Activated naive CD8-positive, alpha-beta T cell treated with anti-CD3 and anti-CD28 coated beads, Interleukin-2, amount 10 ng/mL, durations not matched to agents 7 days and 5 days (primary cell): ENCODE measurements at regions not wholly inside any gene's neighbourhood (a gene's known extent, or its start where the extent isn't known, plus 50 kb on each side); places are given as distances from the start of the nearest gene placed in this dataset.
"Not testable (repeated sequence)": the region's sequence is repeated elsewhere in the genome, so short reads cannot be mapped to it uniquely, and the experiment has no call there.

ENCODE experiments used
- ATAC-seq: fragments of 150-1000 bp; cut with Tn5 transposase; one replicate; pipeline ENCODE4 v1.10.0; 2021; ENCODE audit warnings: low read depth, moderate library complexity
- POLR2A ChIA-PET: fragments of 350-600 bp; sonication (Branson Sonifier 250); formaldehyde crosslinking; loops from one replicate; lab custom pipeline; 2021; ENCODE audit warnings: antibody characterized with exemption; lab: Charles Lee
- DNase-seq: peaks from one replicate; pipeline ENCODE4 v3.0.0; 2021
- H3K27ac Mint-ChIP-seq: one replicate; pipeline ENCODE4 v1.8.0; 2022; ENCODE audit warnings: mild to moderate bottlenecking, mixed read lengths
- H3K27me3 Mint-ChIP-seq: one replicate; pipeline ENCODE4 v1.8.0; 2022; ENCODE audit warnings: mild to moderate bottlenecking, moderate library complexity, mixed read lengths
- H3K36me3 Mint-ChIP-seq: one replicate; pipeline ENCODE4 v1.8.0; 2021; ENCODE audit warnings: mild to moderate bottlenecking, mixed read lengths
- H3K4me1 Mint-ChIP-seq: one replicate; pipeline ENCODE4 v1.8.0; 2021; ENCODE audit warnings: mixed read lengths
- H3K4me3 Mint-ChIP-seq: one replicate; pipeline ENCODE4 v1.8.0; 2022; ENCODE audit warnings: mild to moderate bottlenecking, moderate library complexity, mixed read lengths
- H3K9me3 Mint-ChIP-seq: one replicate; pipeline ENCODE4 v1.8.0; 2021; ENCODE audit warnings: mixed read lengths

DNA sequence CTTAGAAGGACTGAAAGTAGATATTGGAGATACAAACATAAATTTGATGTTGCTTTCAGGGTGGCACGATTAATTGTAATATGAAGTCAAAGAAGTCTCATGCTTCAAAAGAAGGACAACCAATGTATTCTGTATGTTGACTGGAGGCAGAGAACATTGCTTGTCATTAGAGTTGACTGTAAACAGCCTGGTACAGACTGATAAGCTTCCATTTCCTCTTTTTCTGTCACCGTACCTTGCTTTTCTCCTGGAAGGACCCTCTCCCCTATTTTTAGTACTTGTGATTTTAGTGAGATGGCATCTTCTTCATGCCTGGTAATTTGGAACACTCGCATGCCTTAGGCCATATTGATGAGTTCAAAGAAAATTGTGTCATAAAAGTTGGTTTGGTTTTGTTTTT lies 809.4 kb downstream of the PRELID2 start:
- POLR2A ChIA-PET, result no interaction called here
- H3K9me3 Mint-ChIP-seq, result no peaks in the 10 kb centered on the region

DNA sequence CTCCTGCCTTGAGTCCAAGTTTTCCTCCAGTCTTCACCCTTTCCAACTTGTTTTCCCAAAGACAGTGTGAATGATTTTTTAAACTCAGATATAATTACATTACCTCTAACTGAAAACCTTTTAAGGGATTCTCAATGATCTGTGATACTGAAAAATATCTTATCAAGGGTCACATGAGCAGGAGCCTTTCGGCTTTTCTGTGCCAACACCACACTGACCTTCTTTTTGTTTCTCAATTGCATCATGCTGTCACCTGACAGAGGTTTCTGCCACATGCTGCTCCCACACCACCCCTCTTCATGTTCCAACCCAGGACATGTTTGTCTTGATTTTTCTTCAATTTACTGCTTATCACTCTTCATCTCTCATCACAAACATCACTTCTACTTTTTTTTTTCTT lies 820.0 kb downstream of the PRELID2 start:
- H3K27ac Mint-ChIP-seq, result no peak overlapping the region
- POLR2A ChIA-PET, result no interaction called here
- H3K27me3 Mint-ChIP-seq, result no peaks in the 10 kb centered on the region
- ATAC-seq (no peak), DNase-seq (no peak)
- H3K9me3 Mint-ChIP-seq, result peaks cover 4% of the 10 kb centered on the region
- no peaks in the 10 kb centered on the region for H3K36me3 Mint-ChIP-seq
- no peak overlapping the region for H3K4me3 Mint-ChIP-seq
- H3K4me1 Mint-ChIP-seq, result no peaks in the 10 kb centered on the region

More for the DNA sequence above, 809.4 kb downstream of the PRELID2 start:
- ATAC-seq (no peak), DNase-seq (no peak)
- no peak overlapping the region for H3K4me3 Mint-ChIP-seq
- H3K27me3 Mint-ChIP-seq, result no peaks in the 10 kb centered on the region
- no peaks in the 10 kb centered on the region for H3K4me1 Mint-ChIP-seq
- H3K27ac Mint-ChIP-seq, result no peak overlapping the region
- H3K36me3 Mint-ChIP-seq, result no peaks in the 10 kb centered on the region

DNA sequence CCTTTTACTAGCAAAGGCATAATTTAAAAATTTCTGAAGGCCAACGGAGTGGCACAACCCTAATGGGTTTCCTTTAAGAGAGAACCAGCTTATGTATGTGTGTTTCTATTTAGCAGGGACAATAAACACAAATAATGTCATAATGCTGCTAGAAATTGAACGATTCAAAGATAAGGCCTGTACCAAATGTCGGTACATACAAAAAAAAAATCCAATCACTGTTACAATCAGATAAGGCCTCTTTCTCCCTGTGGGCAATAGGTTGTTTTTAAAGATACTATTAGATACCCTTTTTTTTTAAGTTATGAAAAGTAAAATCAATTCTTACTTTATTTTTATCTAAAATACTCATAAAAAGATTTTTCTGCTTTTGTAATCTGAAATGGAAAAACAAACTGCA lies 821.0 kb downstream of the PRELID2 start:
- Mint-ChIP-seq H3K9me3 (peaks cover 4% of the 10 kb centered on the region), H3K4me3 (no peak overlapping the region), H3K27me3 (no peaks in the 10 kb centered on the region), H3K4me1 (no peaks in the 10 kb centered on the region), H3K27ac (no peak overlapping the region), H3K36me3 (no peaks in the 10 kb centered on the region)
- no peak for DNase-seq
- POLR2A ChIA-PET, result no interaction called here
- ATAC-seq, result no peak

DNA sequence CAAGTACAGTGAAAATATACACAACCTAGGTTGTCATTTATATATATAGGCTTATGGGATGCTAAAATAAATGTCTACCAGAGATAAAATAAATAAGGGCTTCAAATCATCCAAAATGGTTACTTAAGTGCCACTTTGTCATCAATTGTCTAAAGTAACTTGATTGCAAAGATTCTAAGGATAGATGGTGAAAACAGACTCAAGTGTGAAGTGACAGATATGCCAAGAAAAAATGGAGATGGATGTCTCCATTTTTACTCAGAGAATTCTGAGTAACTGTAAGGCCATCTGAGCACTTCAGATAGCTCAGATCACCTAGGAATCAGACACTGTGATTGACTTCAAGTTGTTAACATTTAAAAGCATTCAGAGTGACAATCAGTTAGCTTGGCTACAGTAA lies 824.3 kb downstream of the PRELID2 start:
- DNase-seq (no peak), ATAC-seq (no peak)
- H3K4me3 Mint-ChIP-seq, result no peak overlapping the region
- peaks cover 3% of the 10 kb centered on the region for H3K9me3 Mint-ChIP-seq
- H3K36me3 Mint-ChIP-seq, result no peaks in the 10 kb centered on the region
- H3K27me3 Mint-ChIP-seq, result no peaks in the 10 kb centered on the region
- no peaks in the 10 kb centered on the region for H3K4me1 Mint-ChIP-seq
- no peak overlapping the region for H3K27ac Mint-ChIP-seq
- POLR2A ChIA-PET, result no interaction called here

DNA sequence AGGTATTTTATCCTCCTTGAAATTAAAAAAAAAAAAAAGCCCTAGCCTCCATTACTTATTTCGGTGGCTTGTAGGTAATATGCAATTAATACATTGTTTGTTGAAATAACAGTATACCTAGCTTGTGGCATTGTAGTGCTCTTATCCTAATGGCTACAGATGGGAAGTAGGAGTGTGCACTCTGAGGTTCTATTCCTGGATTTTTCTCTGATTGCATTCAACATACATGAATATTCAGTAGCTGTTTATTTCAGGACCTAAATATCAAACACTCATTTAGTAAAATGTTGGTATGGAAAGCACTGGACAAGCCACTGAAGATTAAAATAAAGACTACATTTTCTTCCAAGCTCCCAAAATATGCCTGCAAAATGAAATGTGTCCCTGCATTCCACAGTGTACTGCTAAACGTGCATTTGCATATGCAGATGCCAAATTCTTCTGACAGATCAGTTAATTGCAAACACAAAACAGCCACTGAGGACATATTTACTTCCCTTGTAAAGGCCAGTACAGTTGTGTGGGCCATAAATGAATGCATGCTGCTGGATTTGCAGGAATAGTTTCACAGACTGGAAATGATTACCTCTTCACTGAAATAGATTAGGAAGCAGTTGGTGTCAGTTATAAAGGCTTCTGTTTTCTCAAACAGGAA lies 826.1 kb downstream of the PRELID2 start:
- Mint-ChIP-seq H3K27me3 (no peaks in the 10 kb centered on the region), H3K27ac (no peak overlapping the region), H3K4me1 (no peaks in the 10 kb centered on the region), H3K9me3 (peaks cover 1% of the 10 kb centered on the region), H3K4me3 (no peak overlapping the region), H3K36me3 (no peaks in the 10 kb centered on the region)
- ATAC-seq, result no peak
- DNase-seq, result no peak
- POLR2A ChIA-PET, result no interaction called here

DNA sequence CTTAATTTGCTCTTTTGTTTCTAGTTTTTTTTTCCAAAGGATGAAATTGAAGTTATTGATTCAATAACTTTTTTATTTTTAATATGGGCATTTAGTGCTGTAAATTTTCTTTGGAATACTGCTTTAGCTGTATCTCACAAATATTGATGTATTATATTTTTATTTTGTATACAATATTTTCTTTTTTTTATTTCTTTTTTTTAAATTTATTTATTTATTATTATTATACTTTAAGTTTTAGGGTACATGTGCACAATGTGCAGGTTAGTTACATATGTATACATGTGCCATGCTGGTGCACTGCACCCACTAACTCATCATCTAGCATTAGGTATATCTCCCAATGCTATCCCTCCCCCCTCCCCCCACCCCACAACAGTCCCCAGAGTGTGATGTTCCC lies 823.7 kb downstream of the KCTD16 start:
- ATAC-seq, H3K27me3 Mint-ChIP-seq, H3K9me3 Mint-ChIP-seq, H3K36me3 Mint-ChIP-seq, H3K4me1 Mint-ChIP-seq, H3K4me3 Mint-ChIP-seq, DNase-seq, H3K27ac Mint-ChIP-seq, POLR2A ChIA-PET: not testable (repeated sequence)

DNA sequence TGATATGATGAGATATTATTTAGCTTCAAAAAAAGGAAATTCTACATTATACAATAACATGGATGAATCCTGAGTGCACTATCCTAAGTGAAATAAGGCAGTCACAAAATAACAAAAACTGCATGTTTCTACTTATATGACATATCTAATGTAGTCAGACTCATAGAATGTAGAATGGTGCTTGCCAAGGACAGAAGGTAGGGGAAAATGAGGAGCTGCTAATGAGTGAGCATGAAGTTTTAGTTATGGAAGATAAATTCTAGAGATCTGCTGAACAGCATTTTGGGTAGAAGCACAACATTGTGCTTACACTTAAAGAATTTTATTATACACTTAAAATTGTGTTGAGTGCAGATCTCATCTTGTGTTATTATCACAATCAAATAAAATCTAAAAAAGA lies 812.4 kb downstream of the KCTD16 start:
- peaks cover 10% of the 10 kb centered on the region for H3K9me3 Mint-ChIP-seq
- no peak for ATAC-seq
- POLR2A ChIA-PET, result no interaction called here
- H3K27me3 Mint-ChIP-seq, result no peaks in the 10 kb centered on the region
- no peaks in the 10 kb centered on the region for H3K4me1 Mint-ChIP-seq
- no peak overlapping the region for H3K4me3 Mint-ChIP-seq
- H3K27ac Mint-ChIP-seq, result no peak overlapping the region
- no peaks in the 10 kb centered on the region for H3K36me3 Mint-ChIP-seq
- no peak for DNase-seq

DNA sequence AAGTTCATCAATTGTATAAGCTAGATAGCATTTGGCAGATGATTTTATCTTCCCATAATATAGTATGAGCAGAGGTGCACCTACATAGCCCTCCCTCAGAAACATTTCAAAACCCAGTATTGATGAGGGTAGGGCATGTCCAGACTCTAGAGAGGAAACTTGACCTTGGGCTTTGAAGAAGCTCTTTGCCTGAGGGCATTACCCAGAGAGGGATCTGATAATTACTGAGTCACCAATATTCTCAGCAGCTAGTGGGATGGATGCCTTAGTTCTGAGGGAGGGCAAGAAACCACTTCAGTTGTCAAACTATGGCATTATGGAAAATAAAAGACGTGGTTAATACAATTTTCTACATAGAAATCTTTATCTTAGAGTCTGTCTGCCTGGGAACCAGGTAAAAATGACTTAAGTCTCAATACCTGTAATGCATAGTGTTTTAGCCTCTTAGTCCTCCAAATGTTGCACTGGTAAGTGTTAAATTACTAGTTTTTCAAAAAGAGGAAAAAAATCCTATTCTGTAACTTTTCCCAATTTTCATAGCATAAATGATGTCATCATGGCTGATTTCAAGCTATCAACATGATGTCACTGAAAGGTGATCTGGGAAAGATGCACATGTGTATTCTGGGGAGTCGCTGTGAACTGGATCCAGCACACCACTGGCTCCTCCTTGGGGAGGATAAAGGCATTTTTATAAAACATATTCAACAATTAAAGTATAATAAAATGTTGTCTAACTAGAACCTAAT lies 809.0 kb downstream of the KCTD16 start:
- H3K4me3 Mint-ChIP-seq, result no peak overlapping the region
- ATAC-seq (no peak), DNase-seq (no peak)
- H3K27me3 Mint-ChIP-seq, result no peaks in the 10 kb centered on the region
- POLR2A ChIA-PET, result no interaction called here
- H3K9me3 Mint-ChIP-seq, result peaks cover 2% of the 10 kb centered on the region
- H3K36me3 Mint-ChIP-seq, result no peaks in the 10 kb centered on the region
- no peaks in the 10 kb centered on the region for H3K4me1 Mint-ChIP-seq
- H3K27ac Mint-ChIP-seq, result no peak overlapping the region

DNA sequence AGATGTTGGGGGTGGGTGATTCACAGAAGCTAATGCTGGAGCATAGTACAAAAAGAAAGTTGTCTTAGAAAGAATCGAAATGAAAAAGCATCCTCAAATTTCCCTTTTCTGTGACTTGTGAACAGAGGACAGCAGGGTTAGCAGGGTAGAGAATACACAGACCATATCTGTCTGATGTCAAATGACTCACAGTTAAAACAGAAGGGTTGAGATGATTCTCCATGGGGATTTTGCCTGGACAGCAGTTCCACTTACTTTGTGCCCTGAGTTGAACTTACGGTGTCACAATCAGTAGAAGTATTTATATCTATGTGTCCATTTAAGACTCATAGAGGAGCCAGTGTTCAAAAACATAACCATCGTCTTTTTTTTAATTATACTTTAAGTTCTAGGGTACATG lies 801.6 kb downstream of the KCTD16 start:
- Mint-ChIP-seq H3K36me3 (no peaks in the 10 kb centered on the region), H3K27ac (no peak overlapping the region), H3K4me3 (no peak overlapping the region), H3K9me3 (peaks cover 9% of the 10 kb centered on the region), H3K4me1 (no peaks in the 10 kb centered on the region), H3K27me3 (no peaks in the 10 kb centered on the region)
- DNase-seq, result no peak
- no peak for ATAC-seq
- POLR2A ChIA-PET, result no interaction called here

DNA sequence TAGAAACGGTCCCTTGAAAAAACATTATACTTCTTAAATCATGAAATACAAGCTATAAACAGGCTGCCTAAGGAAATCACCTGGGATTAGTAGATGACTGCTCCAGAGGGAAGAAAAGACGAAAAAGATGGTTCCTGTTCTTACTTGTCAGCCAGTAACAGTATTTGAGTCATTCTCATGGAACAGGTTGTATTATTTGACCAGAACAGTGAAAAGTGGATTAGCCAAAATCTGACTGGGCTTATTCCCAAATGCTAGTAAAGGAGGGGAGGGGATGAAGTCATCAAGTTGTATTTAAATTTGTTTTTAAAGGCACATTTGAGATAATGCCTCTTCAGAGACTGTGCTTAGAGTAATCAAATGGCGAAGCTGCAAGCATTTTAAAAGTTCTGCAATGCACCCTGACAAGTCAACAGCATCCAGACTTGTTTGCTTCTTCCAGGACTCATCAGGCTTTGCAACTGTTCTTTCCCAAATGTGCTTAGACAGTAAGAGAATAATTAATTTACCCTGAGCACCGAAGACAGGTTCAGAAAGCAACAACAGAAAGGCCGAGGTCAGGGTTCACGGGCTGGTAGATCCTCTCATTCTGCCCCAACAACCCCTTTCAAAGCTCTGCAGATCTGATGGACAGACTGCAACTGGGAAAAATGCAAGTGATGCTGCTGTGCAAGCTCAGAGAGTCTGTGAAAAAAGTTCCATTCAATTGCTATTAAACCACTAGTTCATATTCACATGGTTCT lies 800.6 kb downstream of the KCTD16 start:
- H3K9me3 Mint-ChIP-seq, result peaks cover 8% of the 10 kb centered on the region
- no peaks in the 10 kb centered on the region for H3K27me3 Mint-ChIP-seq
- no peak for DNase-seq
- POLR2A ChIA-PET, result no interaction called here
- no peaks in the 10 kb centered on the region for H3K4me1 Mint-ChIP-seq
- no peak overlapping the region for H3K27ac Mint-ChIP-seq
- H3K36me3 Mint-ChIP-seq, result no peaks in the 10 kb centered on the region
- H3K4me3 Mint-ChIP-seq, result no peak overlapping the region
- no peak for ATAC-seq

DNA sequence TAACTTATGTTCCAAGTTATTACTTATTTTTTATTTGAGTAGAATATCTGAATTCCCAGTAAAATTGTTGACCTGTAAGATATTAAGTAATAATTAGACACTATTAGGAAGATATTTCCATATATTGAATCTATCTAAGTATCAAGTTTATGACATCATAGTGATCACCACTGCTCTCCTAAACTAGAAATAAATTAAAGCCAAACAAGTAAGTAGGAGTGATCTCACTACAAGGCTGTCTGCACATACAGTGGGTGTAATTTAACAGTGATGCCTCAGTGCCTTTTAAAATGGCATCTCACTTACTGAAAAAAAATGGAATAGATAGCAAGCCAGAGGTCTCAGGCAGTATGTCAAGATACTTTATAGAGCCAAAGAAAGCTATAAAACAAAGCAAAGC lies 789.6 kb downstream of the KCTD16 start:
- no peaks in the 10 kb centered on the region for H3K36me3 Mint-ChIP-seq
- H3K4me3 Mint-ChIP-seq, result no peak overlapping the region
- H3K9me3 Mint-ChIP-seq, result no peaks in the 10 kb centered on the region

DNA sequence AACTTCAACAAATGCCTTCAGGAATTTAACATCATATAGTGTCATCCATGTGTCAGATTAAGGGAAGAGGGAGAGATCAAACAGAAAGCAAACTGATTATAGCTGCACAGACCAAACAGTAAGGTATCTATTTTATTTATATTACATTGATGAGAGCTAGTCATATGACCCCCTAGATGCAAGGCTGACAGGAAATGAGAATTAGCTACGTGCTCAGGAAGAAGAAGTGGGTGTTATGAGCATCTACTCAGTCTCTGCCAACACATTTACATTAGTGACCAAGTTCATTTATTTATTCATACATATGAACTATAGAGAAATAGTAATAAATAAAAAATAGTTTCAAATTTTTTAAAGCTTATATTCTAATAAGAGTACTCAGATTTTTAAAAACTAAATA lies 787.3 kb downstream of the KCTD16 start:
- ATAC-seq (no peak), DNase-seq (no peak)
- no peaks in the 10 kb centered on the region for H3K27me3 Mint-ChIP-seq
- H3K27ac Mint-ChIP-seq, result no peak overlapping the region
- H3K4me1 Mint-ChIP-seq, result no peaks in the 10 kb centered on the region
- POLR2A ChIA-PET, result no interaction called here
- no peak overlapping the region for H3K4me3 Mint-ChIP-seq
- H3K36me3 Mint-ChIP-seq, result no peaks in the 10 kb centered on the region
- peaks cover 1% of the 10 kb centered on the region for H3K9me3 Mint-ChIP-seq

More for the DNA sequence above, 789.6 kb downstream of the KCTD16 start:
- Mint-ChIP-seq H3K27me3 (no peaks in the 10 kb centered on the region), H3K4me1 (no peaks in the 10 kb centered on the region), H3K27ac (no peak overlapping the region)
- ATAC-seq (no peak), DNase-seq (no peak)
- POLR2A ChIA-PET, result no interaction called here

DNA sequence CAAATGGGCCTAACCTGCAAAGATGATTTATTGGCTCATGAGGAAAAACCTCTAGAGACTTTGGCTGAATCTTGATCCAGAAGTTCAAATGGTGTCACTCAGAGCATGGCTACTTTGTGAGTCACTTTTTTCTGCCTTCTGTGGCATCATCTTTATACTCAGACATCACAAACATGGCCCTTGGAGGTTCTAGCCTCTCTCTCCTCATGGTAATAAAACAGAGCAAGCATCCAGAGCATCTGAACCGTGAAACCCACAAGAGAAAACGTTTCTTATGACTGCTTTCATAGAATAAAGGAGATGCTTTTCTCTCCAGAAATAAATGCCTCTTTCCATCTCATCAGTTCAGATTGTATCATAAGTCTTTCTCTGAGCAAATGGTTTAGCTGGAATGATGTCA lies 780.3 kb downstream of the KCTD16 start:
- POLR2A ChIA-PET, result no interaction called here
- Mint-ChIP-seq H3K4me1 (no peaks in the 10 kb centered on the region), H3K9me3 (peaks cover 1% of the 10 kb centered on the region), H3K36me3 (no peaks in the 10 kb centered on the region), H3K27ac (no peak overlapping the region), H3K27me3 (no peaks in the 10 kb centered on the region), H3K4me3 (no peak overlapping the region)
- no peak for DNase-seq
- ATAC-seq, result no peak

DNA sequence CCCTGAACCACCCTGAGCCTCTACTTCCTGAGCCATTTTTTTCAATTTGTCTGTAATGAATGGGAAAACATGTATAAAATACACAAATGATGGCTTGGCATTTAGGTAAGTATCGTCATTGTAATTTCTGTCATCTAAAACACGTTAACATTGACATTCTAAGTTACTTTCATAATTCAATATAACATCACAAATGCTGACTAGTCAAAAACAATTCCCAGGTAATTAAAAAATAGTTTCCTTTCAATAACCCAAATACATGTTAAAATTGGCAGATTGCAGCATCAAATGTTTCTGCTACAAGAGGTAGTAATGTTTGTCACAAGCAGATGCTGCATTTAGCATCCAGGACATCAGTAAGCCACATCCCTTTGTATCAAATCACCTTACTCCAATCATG lies 776.4 kb downstream of the KCTD16 start:
- peaks cover 2% of the 10 kb centered on the region for H3K9me3 Mint-ChIP-seq
- no peaks in the 10 kb centered on the region for H3K4me1 Mint-ChIP-seq
- POLR2A ChIA-PET, result no interaction called here
- H3K27ac Mint-ChIP-seq, result no peak overlapping the region
- H3K27me3 Mint-ChIP-seq, result no peaks in the 10 kb centered on the region
- no peak overlapping the region for H3K4me3 Mint-ChIP-seq
- DNase-seq (no peak), ATAC-seq (no peak)
- no peaks in the 10 kb centered on the region for H3K36me3 Mint-ChIP-seq
